NCI-H1105 treated with DMSO at 0.1 percent for 48 hours (cell line): ENCODE measurements at regions not wholly inside any gene's neighbourhood (a gene's known extent, or its start where the extent isn't known, plus 50 kb on each side); places are given as distances from the start of the nearest gene placed in this dataset.

Experiments used
- DNase-seq: peaks from one replicate; lab custom pipeline; 2025; lab: John Stamatoyannopoulos, UW

GRCh38 chr4:176507845-176508533, 188.2 kb downstream of the SPCS3 start:
- DNase-seq: no peak

- DNase-seq: no peak
Observed at GRCh38 chr4:176508780-176509331, 189.1 kb downstream of the SPCS3 start.

GRCh38 chr4:176525576-176525975, 205.8 kb downstream of the SPCS3 start:
- no peak for DNase-seq

- DNase-seq: no peak
Observed at GRCh38 chr4:176526704-176527103, 206.9 kb downstream of the SPCS3 start.

- DNase-seq: no peak
Observed at GRCh38 chr4:176529574-176529973, 209.8 kb downstream of the SPCS3 start.

- DNase-seq: no peak
Observed at GRCh38 chr4:176533159-176533558, 213.4 kb downstream of the SPCS3 start.

GRCh38 chr4:176534566-176534965, 214.8 kb downstream of the SPCS3 start:
- DNase-seq: no peak

GRCh38 chr4:176538217-176538925, 218.6 kb downstream of the SPCS3 start:
- DNase-seq: no peak

GRCh38 chr4:176539091-176539784, 219.5 kb downstream of the SPCS3 start:
- DNase-seq: no peak

GRCh38 chr4:176539785-176540175, 220.0 kb downstream of the SPCS3 start:
- no peak for DNase-seq

GRCh38 chr4:176540814-176541213, 221.0 kb downstream of the SPCS3 start:
- no peak for DNase-seq

GRCh38 chr4:176545872-176546271, 226.1 kb downstream of the SPCS3 start:
- no peak for DNase-seq

- DNase-seq: no peak
Observed at GRCh38 chr4:176546975-176547374, 227.2 kb downstream of the SPCS3 start.

- DNase-seq: no peak
Observed at GRCh38 chr4:176548571-176548970, 228.8 kb downstream of the SPCS3 start.

- no peak for DNase-seq
Observed at GRCh38 chr4:176549161-176549865, 229.5 kb downstream of the SPCS3 start.

GRCh38 chr4:176558661-176559060, 234.1 kb downstream of the VEGFC start:
- DNase-seq: no peak

- DNase-seq: no peak
Observed at GRCh38 chr4:176561368-176561767, 231.4 kb downstream of the VEGFC start.

GRCh38 chr4:176563591-176563990, 229.1 kb downstream of the VEGFC start:
- DNase-seq: no peak

- DNase-seq: no peak
Observed at GRCh38 chr4:176565049-176565448, 227.7 kb downstream of the VEGFC start.

GRCh38 chr4:176566769-176567168, 226.0 kb downstream of the VEGFC start:
- DNase-seq: no peak

GRCh38 chr4:176568238-176568637, 224.5 kb downstream of the VEGFC start:
- DNase-seq: no peak

GRCh38 chr4:176569301-176569700, 223.4 kb downstream of the VEGFC start:
- DNase-seq: no peak
